ENCODE measurements at regions not wholly inside any gene's neighbourhood (a gene's known extent, or its start where the extent isn't known, plus 50 kb on each side); places are given as distances from the start of the nearest gene placed in this dataset.

- no peak for DNase-seq (ENCODE audit: extremely low spot score, unreplicated experiment)
- Mint-ChIP-seq H3K4me3 (ENCODE audit: unreplicated experiment) (no peak overlapping the region), H3K27ac (ENCODE audit: unreplicated experiment) (no peak overlapping the region), H3K27me3 (ENCODE audit: unreplicated experiment) (peaks cover 5% of the 10 kb centered on the region), H3K9me3 (ENCODE audit: unreplicated experiment) (no peaks in the 10 kb centered on the region), H3K36me3 (ENCODE audit: unreplicated experiment) (no peaks in the 10 kb centered on the region), H3K4me1 (ENCODE audit: unreplicated experiment) (no peaks in the 10 kb centered on the region)
- no peak for TF ChIP-seq CTCF (IDR thresholded peaks at IDR 0.05)
Measured at GRCh38 chr5:144659634-144660227, 489.1 kb downstream of the KCTD16 start.

GRCh38 chr5:144644317-144644716 lies 473.6 kb downstream of the KCTD16 start:
- Mint-ChIP-seq H3K36me3 (ENCODE audit: unreplicated experiment) (no peaks in the 10 kb centered on the region), H3K9me3 (ENCODE audit: unreplicated experiment) (no peaks in the 10 kb centered on the region), H3K27me3 (ENCODE audit: unreplicated experiment) (peaks cover 4% of the 10 kb centered on the region), H3K4me3 (ENCODE audit: unreplicated experiment) (no peak overlapping the region), H3K4me1 (ENCODE audit: unreplicated experiment) (no peaks in the 10 kb centered on the region), H3K27ac (ENCODE audit: unreplicated experiment) (no peak overlapping the region)
- no peak for TF ChIP-seq CTCF (IDR thresholded peaks at IDR 0.05)
- no peak for DNase-seq (ENCODE audit: extremely low spot score, unreplicated experiment)

GRCh38 chr5:144638787-144639186 lies 468.1 kb downstream of the KCTD16 start:
- Mint-ChIP-seq H3K9me3 (ENCODE audit: unreplicated experiment) (peaks cover 15% of the 10 kb centered on the region), H3K27ac (ENCODE audit: unreplicated experiment) (no peak overlapping the region), H3K36me3 (ENCODE audit: unreplicated experiment) (no peaks in the 10 kb centered on the region), H3K4me3 (ENCODE audit: unreplicated experiment) (no peak overlapping the region), H3K4me1 (ENCODE audit: unreplicated experiment) (no peaks in the 10 kb centered on the region), H3K27me3 (ENCODE audit: unreplicated experiment) (peaks cover 10% of the 10 kb centered on the region)
- no peak for DNase-seq (ENCODE audit: extremely low spot score, unreplicated experiment)
- TF ChIP-seq CTCF (IDR thresholded peaks at IDR 0.05), result no peak

GRCh38 chr5:144634138-144634537 lies 463.5 kb downstream of the KCTD16 start:
- TF ChIP-seq CTCF (IDR thresholded peaks at IDR 0.05), result no peak
- H3K9me3 Mint-ChIP-seq (ENCODE audit: unreplicated experiment), result peaks cover 32% of the 10 kb centered on the region
- no peaks in the 10 kb centered on the region for H3K36me3 Mint-ChIP-seq (ENCODE audit: unreplicated experiment)
- H3K4me1 Mint-ChIP-seq (ENCODE audit: unreplicated experiment), result no peaks in the 10 kb centered on the region
- no peak for DNase-seq (ENCODE audit: extremely low spot score, unreplicated experiment)
- H3K27ac Mint-ChIP-seq (ENCODE audit: unreplicated experiment), result no peak overlapping the region
- no peak overlapping the region for H3K4me3 Mint-ChIP-seq (ENCODE audit: unreplicated experiment)
- peaks cover 5% of the 10 kb centered on the region for H3K27me3 Mint-ChIP-seq (ENCODE audit: unreplicated experiment)

- Mint-ChIP-seq H3K4me1 (ENCODE audit: unreplicated experiment) (no peaks in the 10 kb centered on the region), H3K27ac (ENCODE audit: unreplicated experiment) (no peak overlapping the region)
- TF ChIP-seq CTCF (IDR thresholded peaks at IDR 0.05), result no peak
Measured at GRCh38 chr5:144598451-144599068, 427.9 kb downstream of the KCTD16 start.

More at GRCh38 chr5:144598451-144599068, 427.9 kb downstream of the KCTD16 start:
- no peaks in the 10 kb centered on the region for H3K36me3 Mint-ChIP-seq (ENCODE audit: unreplicated experiment)
- H3K27me3 Mint-ChIP-seq (ENCODE audit: unreplicated experiment), result no peaks in the 10 kb centered on the region
- peaks cover 5% of the 10 kb centered on the region for H3K9me3 Mint-ChIP-seq (ENCODE audit: unreplicated experiment)
- DNase-seq (ENCODE audit: extremely low spot score, unreplicated experiment), result no peak
- H3K4me3 Mint-ChIP-seq (ENCODE audit: unreplicated experiment), result no peak overlapping the region
